Adrenal gland (tissue), 9 donors: ENCODE measurements at regions not wholly inside any gene's neighbourhood (a gene's known extent, or its start where the extent isn't known, plus 50 kb on each side); places are given as distances from the start of the nearest gene placed in this dataset.

Source experiments
- DNase-seq, 7 donors: peaks; one replicate each; pipeline ENCODE4 v3.0.0-alpha.2; 2019 to 2020
- H3K27ac ChIP-seq, 5 donors: fragments of 200-600 bp; sonication (generic) in 4 of 5; 1 replicate in 3 of 5; 2 replicates in 2 of 5; pipeline versions ENCODE4 v1.5.1 to v1.8.0; 2016 to 2020; ENCODE audit warnings: mild to moderate bottlenecking in 1 of 5
- H3K27me3 ChIP-seq: fragments of 200-600 bp; 2 replicates; pipeline ENCODE4 v1.8.0; 2021
- H3K36me3 ChIP-seq, 2 donors: fragments of 200-600 bp; replicated peaks in 1 of 2; 1 replicate in 1 of 2; 2 replicates in 1 of 2; pipeline versions ENCODE4 v1.5.1 to v1.8.0; 2018 to 2022
- H3K4me1 ChIP-seq, 2 donors: fragments of 200-600 bp; replicated peaks in 1 of 2; 1 replicate in 1 of 2; 2 replicates in 1 of 2; pipeline versions ENCODE4 v1.5.1 to v1.8.0; 2018 to 2021
- H3K4me3 ChIP-seq, 4 donors: fragments of 200-600 bp; sonication (generic) in 3 of 4; one replicate each; pipeline ENCODE4 v1.5.1; 2016 to 2018
- H3K9me3 ChIP-seq, 3 donors: fragments of 200-600 bp; sonication (generic) in 1 of 3; replicated peaks in 1 of 3; 1 replicate in 2 of 3; 2 replicates in 1 of 3; pipeline versions ENCODE4 v1.5.1 to v1.8.0; 2016 to 2021
- POLR2A ChIP-seq, 2 donors: fragments of 450-650 bp; IDR thresholded peaks; one replicate each; pipeline ENCODE4 v1.6.1; 2017; ENCODE audit warnings: antibody characterized with exemption in 2 of 2, mild to moderate bottlenecking in 2 of 2, moderate library complexity in 1 of 2
- WGBS, 4 donors: extraction: QIAGEN DNeasy Blood & Tissue Kit in 2 of 4; methylation state at CpG; one replicate each; pipeline versions ENCODE4 v1.1.5 to v1.1.7; 2013 to 2017; 5-methylcytosine and 5-hydroxymethylcytosine counted together
- intact Hi-C, 2 donors: fragments of 100-400 bp; cut with DNase I; formaldehyde crosslinking; loops; one replicate each; pipeline versions ENCODE4 v1.14.1 to v1.15.0; 2022 to 2023
- TF ChIP-seq, protein P1 (sequence below), 6 experiments: fragments of 450-650 bp in 4 of 6; fragments of 200-600 bp in 2 of 6; sonication (generic) in 1 of 6; IDR thresholded peaks; 1 replicate in 5 of 6; 2 replicates in 1 of 6; pipeline versions ENCODE4 v1.5.1 to v1.8.0; 2016 to 2021; ENCODE audit warnings: antibody characterized with exemption in 6 of 6, mild to moderate bottlenecking in 2 of 6, moderate library complexity in 1 of 6
- donor health status: healthy with polysubstance abuse.
- donor health status: Bipolar disorder and iron deficiency.
- donor health status: DM: yes; HTN: yes; CAD: no.
- donor health status: DM: no; HTN: no; CAD: no.
- donor health status: DM: no; HTN: no; CAD: no.

DNA sequence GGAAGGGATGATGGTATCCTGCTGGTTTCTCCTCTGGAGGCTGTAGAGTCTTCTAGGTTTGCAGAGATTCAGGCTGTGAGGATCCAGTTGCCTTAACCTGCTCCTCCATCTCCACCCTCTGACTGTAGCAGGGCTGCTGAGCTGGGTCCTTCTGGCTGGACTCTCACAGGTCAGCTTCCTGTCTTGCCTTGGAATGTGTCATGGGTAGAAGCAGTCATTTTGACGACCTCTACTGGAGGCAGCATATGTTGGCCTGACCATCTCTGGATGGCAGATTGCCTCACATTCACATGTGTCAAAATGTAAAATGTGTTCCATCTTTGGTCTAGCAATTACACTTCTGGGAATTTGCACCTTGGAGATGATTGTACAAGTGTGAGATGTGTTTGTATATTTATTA is 504.4 kb upstream of the EEF2KMT start:
- Histone ChIP-seq H3K9me3 (no peaks in the 10 kb centered on the region), H3K27me3 (no peaks in the 10 kb centered on the region), H3K36me3 (no peaks in the 10 kb centered on the region), H3K4me3 (no peak overlapping the region), H3K4me1 (no peaks in the 10 kb centered on the region), H3K27ac (no peak overlapping the region)
- TF ChIP-seq, protein P1, sequence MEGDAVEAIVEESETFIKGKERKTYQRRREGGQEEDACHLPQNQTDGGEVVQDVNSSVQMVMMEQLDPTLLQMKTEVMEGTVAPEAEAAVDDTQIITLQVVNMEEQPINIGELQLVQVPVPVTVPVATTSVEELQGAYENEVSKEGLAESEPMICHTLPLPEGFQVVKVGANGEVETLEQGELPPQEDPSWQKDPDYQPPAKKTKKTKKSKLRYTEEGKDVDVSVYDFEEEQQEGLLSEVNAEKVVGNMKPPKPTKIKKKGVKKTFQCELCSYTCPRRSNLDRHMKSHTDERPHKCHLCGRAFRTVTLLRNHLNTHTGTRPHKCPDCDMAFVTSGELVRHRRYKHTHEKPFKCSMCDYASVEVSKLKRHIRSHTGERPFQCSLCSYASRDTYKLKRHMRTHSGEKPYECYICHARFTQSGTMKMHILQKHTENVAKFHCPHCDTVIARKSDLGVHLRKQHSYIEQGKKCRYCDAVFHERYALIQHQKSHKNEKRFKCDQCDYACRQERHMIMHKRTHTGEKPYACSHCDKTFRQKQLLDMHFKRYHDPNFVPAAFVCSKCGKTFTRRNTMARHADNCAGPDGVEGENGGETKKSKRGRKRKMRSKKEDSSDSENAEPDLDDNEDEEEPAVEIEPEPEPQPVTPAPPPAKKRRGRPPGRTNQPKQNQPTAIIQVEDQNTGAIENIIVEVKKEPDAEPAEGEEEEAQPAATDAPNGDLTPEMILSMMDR (IDR thresholded peaks at IDR 0.05): no peak
- TF ChIP-seq POLR2A (IDR thresholded peaks at IDR 0.05): no peak
- DNase-seq: no peak
- 0 to 52% (median 37%) methylated on average over 1 of the region's 1 CpG for WGBS, 4 donors
- intact Hi-C loops: no loop called here

DNA sequence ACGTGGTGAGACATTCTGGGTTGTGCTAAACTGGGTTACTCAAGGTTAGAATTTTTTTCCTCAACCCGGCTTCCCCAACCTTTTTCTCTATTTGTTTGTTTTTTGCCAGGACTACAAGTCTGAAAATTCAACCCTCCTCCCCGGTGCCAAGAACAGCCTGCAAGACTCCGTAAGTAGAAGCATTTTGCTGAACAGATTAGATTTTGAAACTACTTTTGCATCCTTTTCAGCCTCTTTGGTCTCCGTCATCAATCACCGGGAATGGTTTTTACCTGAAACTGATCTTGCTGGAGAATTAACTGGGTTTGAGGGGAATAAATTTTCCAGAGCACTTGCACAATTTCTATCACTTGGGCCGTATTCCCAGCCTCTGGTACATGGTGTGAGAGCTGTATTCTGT is 501.2 kb upstream of the EEF2KMT start:
- intact Hi-C loops: no loop called here
- Histone ChIP-seq H3K4me1 (no peaks in the 10 kb centered on the region), H3K9me3 (no peaks in the 10 kb centered on the region), H3K27ac (no peak overlapping the region), H3K27me3 (no peaks in the 10 kb centered on the region), H3K4me3 (no peak overlapping the region), H3K36me3 (no peaks in the 10 kb centered on the region)
- DNase-seq: no peak
- WGBS, 4 donors: 58 to 77% (median 66%) methylated on average over 7 of the region's 7 CpGs
- TF ChIP-seq, protein P1 (IDR thresholded peaks at IDR 0.05): no peak
- TF ChIP-seq POLR2A (IDR thresholded peaks at IDR 0.05): no peak

DNA sequence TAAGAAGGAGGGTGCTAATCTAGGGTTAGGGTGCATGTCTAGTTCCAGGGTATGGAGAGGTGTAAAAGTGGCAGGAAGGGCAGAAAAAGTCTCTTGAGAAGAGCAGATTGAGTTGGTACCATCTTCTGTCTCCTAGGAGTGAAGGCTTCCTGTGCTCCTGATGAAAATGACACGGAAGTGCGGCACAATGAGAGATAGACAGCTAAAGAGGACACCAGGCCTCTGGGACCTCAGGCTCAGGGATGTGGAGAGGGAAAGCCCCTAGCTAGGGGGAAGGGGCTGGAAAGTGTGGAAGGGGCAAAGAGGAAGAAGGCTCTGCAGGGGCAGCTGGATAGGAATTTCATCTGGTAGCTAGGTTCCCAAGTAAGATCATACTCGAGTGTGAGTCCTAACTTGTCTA is 498.3 kb upstream of the EEF2KMT start:
- no peak for TF ChIP-seq POLR2A (IDR thresholded peaks at IDR 0.05)
- TF ChIP-seq, protein P1 (IDR thresholded peaks at IDR 0.05): no peak
- intact Hi-C loops: no loop called here
- no peaks in the 10 kb centered on the region for H3K9me3 ChIP-seq
- no peak for DNase-seq
- H3K4me1 ChIP-seq: no peaks in the 10 kb centered on the region
- no peaks in the 10 kb centered on the region for H3K27me3 ChIP-seq
- H3K4me3 ChIP-seq: no peak overlapping the region
- H3K27ac ChIP-seq: no peak overlapping the region
- 85 to 92% (median 89%) methylated on average over 3 of the region's 3 CpGs for WGBS, 4 donors
- H3K36me3 ChIP-seq: no peaks in the 10 kb centered on the region

DNA sequence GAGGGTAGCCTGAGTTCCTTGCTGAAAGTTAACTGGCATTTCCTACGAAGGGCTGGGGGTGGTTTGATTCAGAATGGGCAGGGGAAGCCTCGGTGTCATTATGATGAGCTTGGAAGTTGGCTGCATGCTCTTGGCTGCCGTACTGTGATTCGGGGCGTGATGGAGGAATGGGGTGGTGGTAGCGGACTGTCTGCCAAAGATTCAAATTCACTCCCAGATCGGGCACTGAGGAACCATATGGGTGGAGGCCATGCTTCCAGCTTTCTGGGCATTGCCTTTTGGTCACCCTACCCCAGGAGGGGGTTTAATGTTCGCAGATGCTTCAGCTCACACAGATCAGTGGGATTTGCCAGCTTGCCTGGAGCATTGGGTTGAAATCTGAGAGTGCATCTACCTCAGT is 492.8 kb upstream of the EEF2KMT start:
- TF ChIP-seq, protein P1 (IDR thresholded peaks at IDR 0.05): no peak
- TF ChIP-seq POLR2A (IDR thresholded peaks at IDR 0.05): no peak
- no peak overlapping the region for H3K4me3 ChIP-seq
- H3K36me3 ChIP-seq: no peaks in the 10 kb centered on the region
- H3K27me3 ChIP-seq: no peaks in the 10 kb centered on the region
- H3K27ac ChIP-seq: no peak overlapping the region
- no peaks in the 10 kb centered on the region for H3K4me1 ChIP-seq
- H3K9me3 ChIP-seq: no peaks in the 10 kb centered on the region
- no peak for DNase-seq
- intact Hi-C loops: no loop called here
- WGBS, 4 donors: 61 to 76% (median 67%) methylated on average over 7 to 8 of the region's 8 CpGs
